Suprapubic skin (tissue), 4 donors: ENCODE measurements at regions not wholly inside any gene's neighbourhood (a gene's known extent, or its start where the extent isn't known, plus 50 kb on each side); places are given as distances from the start of the nearest gene placed in this dataset.

ENCODE experiments used
- DNase-seq, 2 donors: peaks; one replicate each; pipeline ENCODE4 v3.0.0-alpha.2; 2019; ENCODE audit warnings: low spot score in 2 of 2
- H3K27ac ChIP-seq: fragments of 200-600 bp; sonication (generic); one replicate; pipeline ENCODE4 v1.5.1; 2019
- H3K27me3 ChIP-seq: fragments of 200-600 bp; sonication (generic); one replicate; pipeline ENCODE4 v1.5.1; 2019
- H3K36me3 ChIP-seq: fragments of 200-600 bp; sonication (generic); one replicate; pipeline ENCODE4 v1.5.1; 2019
- H3K4me1 ChIP-seq: fragments of 200-600 bp; sonication (generic); one replicate; pipeline ENCODE4 v1.5.1; 2019
- H3K4me3 ChIP-seq: fragments of 200-600 bp; sonication (generic); one replicate; pipeline ENCODE4 v1.5.1; 2019; ENCODE audit warnings: mild to moderate bottlenecking
- H3K9me3 ChIP-seq: fragments of 200-600 bp; sonication (generic); one replicate; pipeline ENCODE4 v1.5.1; 2019
- EP300 ChIP-seq: sonication (generic); formaldehyde crosslinking; IDR thresholded peaks from one replicate; pipeline ENCODE4 v1.6.1; 2017; ENCODE audit warnings: antibody characterized with exemption
- POLR2A ChIP-seq, 2 donors: fragments of 450-650 bp; IDR thresholded peaks; one replicate each; pipeline ENCODE4 v1.6.1; 2017; ENCODE audit warnings: antibody characterized with exemption in 2 of 2, mild to moderate bottlenecking in 2 of 2, moderate library complexity in 2 of 2
- POLR2AphosphoS5 ChIP-seq, 3 donors: sonication (generic); formaldehyde crosslinking; IDR thresholded peaks; one replicate each; pipeline ENCODE4 v1.6.1; 2017; ENCODE audit warnings: antibody characterized with exemption in 3 of 3
- WGBS: methylation state at CpG from one replicate; pipeline ENCODE4 v1.1.5; 2018; 5-methylcytosine and 5-hydroxymethylcytosine counted together
- TF ChIP-seq, protein P1 (sequence below), 2 donors: fragments of 200-600 bp in 1 of 2; fragments of 450-650 bp in 1 of 2; sonication (generic) in 1 of 2; IDR thresholded peaks; one replicate each; pipeline ENCODE4 v1.5.1; 2016 to 2019; ENCODE audit warnings: antibody characterized with exemption in 2 of 2, mild to moderate bottlenecking in 1 of 2, moderate library complexity in 1 of 2

DNA sequence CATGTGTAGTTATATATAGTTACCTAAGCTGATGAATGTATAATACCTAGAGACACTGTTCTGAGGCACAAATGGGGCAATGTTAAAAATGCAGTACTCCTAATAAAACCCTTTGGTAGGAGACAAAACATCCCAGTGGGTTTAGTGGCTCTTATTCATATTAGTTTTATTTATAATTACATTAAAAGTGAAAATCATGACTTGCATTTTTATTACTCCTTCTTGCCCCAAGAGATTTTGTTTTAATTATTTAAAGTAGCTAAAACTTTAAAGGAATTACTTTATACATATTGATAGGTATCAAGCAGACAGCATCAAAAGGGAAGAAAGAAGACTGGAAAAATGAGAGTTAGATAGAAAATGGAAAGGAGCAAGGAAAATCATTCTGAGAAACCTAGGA lies 688.6 kb downstream of the GALC start:
- no peaks in the 10 kb centered on the region for H3K27me3 ChIP-seq
- no peaks in the 10 kb centered on the region for H3K4me1 ChIP-seq
- no peaks in the 10 kb centered on the region for H3K36me3 ChIP-seq
- no peak overlapping the region for H3K4me3 ChIP-seq
- TF ChIP-seq POLR2AphosphoS5 (IDR thresholded peaks at IDR 0.05) (no peak), EP300 (no peak), POLR2A (IDR thresholded peaks at IDR 0.05) (no peak)
- no peak for DNase-seq
- H3K9me3 ChIP-seq, result no peaks in the 10 kb centered on the region
- H3K27ac ChIP-seq, result no peak overlapping the region

DNA sequence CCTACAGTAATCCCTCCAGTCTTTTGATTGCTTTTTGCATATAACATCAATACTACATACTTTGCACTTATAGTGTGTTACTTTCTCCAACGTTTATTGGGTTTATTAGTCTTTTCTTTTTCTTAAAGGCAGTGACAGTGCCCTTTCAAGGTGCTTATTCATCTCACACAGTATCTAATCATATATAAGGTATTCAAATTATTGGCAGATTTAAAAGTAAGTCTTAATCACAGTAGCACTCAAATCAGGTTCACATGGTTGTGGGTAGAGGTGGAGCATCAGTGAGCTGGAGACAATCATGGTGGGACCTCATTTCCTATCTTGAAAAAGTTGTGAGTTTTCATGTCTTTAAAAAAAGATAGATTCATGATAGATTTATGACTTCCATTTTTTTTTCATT lies 706.2 kb downstream of the GALC start:
- Histone ChIP-seq H3K4me3 (no peak overlapping the region), H3K27me3 (no peaks in the 10 kb centered on the region), H3K27ac (no peak overlapping the region), H3K36me3 (no peaks in the 10 kb centered on the region), H3K9me3 (no peaks in the 10 kb centered on the region), H3K4me1 (no peaks in the 10 kb centered on the region)
- DNase-seq, result no peak
- TF ChIP-seq POLR2AphosphoS5 (IDR thresholded peaks at IDR 0.05), result no peak
- TF ChIP-seq, protein P1, sequence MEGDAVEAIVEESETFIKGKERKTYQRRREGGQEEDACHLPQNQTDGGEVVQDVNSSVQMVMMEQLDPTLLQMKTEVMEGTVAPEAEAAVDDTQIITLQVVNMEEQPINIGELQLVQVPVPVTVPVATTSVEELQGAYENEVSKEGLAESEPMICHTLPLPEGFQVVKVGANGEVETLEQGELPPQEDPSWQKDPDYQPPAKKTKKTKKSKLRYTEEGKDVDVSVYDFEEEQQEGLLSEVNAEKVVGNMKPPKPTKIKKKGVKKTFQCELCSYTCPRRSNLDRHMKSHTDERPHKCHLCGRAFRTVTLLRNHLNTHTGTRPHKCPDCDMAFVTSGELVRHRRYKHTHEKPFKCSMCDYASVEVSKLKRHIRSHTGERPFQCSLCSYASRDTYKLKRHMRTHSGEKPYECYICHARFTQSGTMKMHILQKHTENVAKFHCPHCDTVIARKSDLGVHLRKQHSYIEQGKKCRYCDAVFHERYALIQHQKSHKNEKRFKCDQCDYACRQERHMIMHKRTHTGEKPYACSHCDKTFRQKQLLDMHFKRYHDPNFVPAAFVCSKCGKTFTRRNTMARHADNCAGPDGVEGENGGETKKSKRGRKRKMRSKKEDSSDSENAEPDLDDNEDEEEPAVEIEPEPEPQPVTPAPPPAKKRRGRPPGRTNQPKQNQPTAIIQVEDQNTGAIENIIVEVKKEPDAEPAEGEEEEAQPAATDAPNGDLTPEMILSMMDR (IDR thresholded peaks at IDR 0.05), result no peak
- no peak for TF ChIP-seq EP300
- TF ChIP-seq POLR2A (IDR thresholded peaks at IDR 0.05), result no peak
- 54% methylated on average over 1 of the region's 1 CpG for WGBS

GRCh38 chr14:87286191-87286590 lies 706.8 kb downstream of the GALC start:
- no peak for DNase-seq
- no peaks in the 10 kb centered on the region for H3K27me3 ChIP-seq
- no peaks in the 10 kb centered on the region for H3K9me3 ChIP-seq
- no peak overlapping the region for H3K4me3 ChIP-seq
- no peaks in the 10 kb centered on the region for H3K4me1 ChIP-seq
- WGBS, result 28% methylated on average over 1 of the region's 1 CpG
- TF ChIP-seq POLR2A (IDR thresholded peaks at IDR 0.05), result no peak
- TF ChIP-seq, protein P1 (IDR thresholded peaks at IDR 0.05), result no peak
- H3K36me3 ChIP-seq, result no peaks in the 10 kb centered on the region
- no peak overlapping the region for H3K27ac ChIP-seq

DNA sequence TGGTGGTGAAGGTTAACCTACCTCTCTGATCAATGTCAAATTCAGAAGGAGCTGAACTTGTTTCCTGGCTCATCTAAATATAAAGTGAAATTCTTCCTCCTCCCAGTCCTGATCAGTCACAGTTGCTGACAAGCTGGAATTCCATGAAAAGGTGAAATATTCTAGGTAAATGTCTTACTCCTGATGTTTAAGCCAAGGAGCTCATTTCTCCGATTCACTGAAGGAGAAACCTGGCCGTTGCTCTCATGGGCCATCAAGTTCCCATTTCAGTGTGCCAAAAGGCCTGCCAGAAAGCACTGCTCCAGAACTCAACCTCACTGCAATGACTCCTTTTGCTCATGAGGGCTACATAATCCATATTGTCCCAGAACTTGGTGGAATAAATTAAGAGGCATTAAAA lies 707.5 kb downstream of the GALC start:
- Histone ChIP-seq H3K27ac (no peak overlapping the region), H3K27me3 (no peaks in the 10 kb centered on the region), H3K4me3 (no peak overlapping the region), H3K4me1 (no peaks in the 10 kb centered on the region), H3K9me3 (no peaks in the 10 kb centered on the region), H3K36me3 (no peaks in the 10 kb centered on the region)
- no peak for TF ChIP-seq POLR2AphosphoS5 (IDR thresholded peaks at IDR 0.05)
- TF ChIP-seq, protein P1 (IDR thresholded peaks at IDR 0.05), result no peak
- TF ChIP-seq EP300, result no peak
- no peak for TF ChIP-seq POLR2A (IDR thresholded peaks at IDR 0.05)
- no peak for DNase-seq
- 76% methylated on average over 2 of the region's 2 CpGs for WGBS

GRCh38 chr14:87283547-87283946 lies 709.4 kb downstream of the GALC start:
- no peaks in the 10 kb centered on the region for H3K4me1 ChIP-seq
- no peak for DNase-seq
- no peak overlapping the region for H3K4me3 ChIP-seq
- H3K27me3 ChIP-seq, result no peaks in the 10 kb centered on the region
- no peak overlapping the region for H3K27ac ChIP-seq
- H3K9me3 ChIP-seq, result no peaks in the 10 kb centered on the region
- TF ChIP-seq, protein P1 (IDR thresholded peaks at IDR 0.05), result no peak
- TF ChIP-seq POLR2AphosphoS5 (IDR thresholded peaks at IDR 0.05), result no peak
- no peak for TF ChIP-seq EP300
- TF ChIP-seq POLR2A (IDR thresholded peaks at IDR 0.05), result no peak
- 97% methylated on average over 5 of the region's 5 CpGs for WGBS
- H3K36me3 ChIP-seq, result no peaks in the 10 kb centered on the region

DNA sequence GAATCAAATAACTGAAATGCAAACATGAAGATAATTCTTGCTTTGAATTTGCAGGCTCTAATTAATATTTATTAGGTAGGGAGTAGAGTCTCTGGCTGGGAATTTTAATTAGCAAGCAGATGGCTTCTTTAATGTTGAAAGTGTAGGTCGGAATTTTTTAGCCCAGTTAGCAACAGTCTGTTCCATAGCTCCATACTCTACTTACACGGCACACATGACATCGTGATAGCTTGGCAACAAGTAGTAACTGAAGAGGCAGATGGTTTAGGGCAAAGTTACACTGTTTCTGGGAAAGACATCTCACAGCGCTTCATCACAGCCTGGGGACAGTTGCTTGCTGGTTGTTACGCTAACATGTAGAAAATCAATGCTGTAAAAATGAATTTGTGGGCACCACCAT lies 710.7 kb downstream of the GALC start:
- no peaks in the 10 kb centered on the region for H3K9me3 ChIP-seq
- H3K4me1 ChIP-seq, result no peaks in the 10 kb centered on the region
- H3K27ac ChIP-seq, result no peak overlapping the region
- DNase-seq, result no peak
- H3K27me3 ChIP-seq, result no peaks in the 10 kb centered on the region
- WGBS, result 84% methylated on average over 5 of the region's 5 CpGs
- no peaks in the 10 kb centered on the region for H3K36me3 ChIP-seq
- no peak for TF ChIP-seq EP300
- TF ChIP-seq, protein P1 (IDR thresholded peaks at IDR 0.05), result no peak
- TF ChIP-seq POLR2A (IDR thresholded peaks at IDR 0.05), result no peak
- TF ChIP-seq POLR2AphosphoS5 (IDR thresholded peaks at IDR 0.05), result no peak
- H3K4me3 ChIP-seq, result no peak overlapping the region
